IMR-90 (cell line): ENCODE measurements at regions not wholly inside any gene's neighbourhood (a gene's known extent, or its start where the extent isn't known, plus 50 kb on each side); places are given as distances from the start of the nearest gene placed in this dataset.

ENCODE experiments used
- ATAC-seq: fragments of 200-7000 bp; cut with Tn5 transposase; 2 replicates; pipeline ENCODE4 v1.9.1; 2020; ENCODE audit warnings: low read depth, mild to moderate bottlenecking, moderate library complexity
- BruUV-seq: library from RNA; stranded (reverse); fragments of 400-500 nt; replicated peaks from 2 replicates; lab custom pipeline; 2021; lab: Mats Ljungman, UMichigan
- CTCF ChIA-PET: fragments of 300-600 bp; formaldehyde crosslinking; extraction: SDS; loops from one replicate; lab custom pipeline; 2021; ENCODE audit warnings: antibody characterized with exemption; lab: Yijun Ruan, JAX
- POLR2A ChIA-PET: fragments of 300-600 bp; sonication (Branson Sonifier 250); formaldehyde crosslinking; loops from one replicate; lab custom pipeline; 2022; ENCODE audit warnings: antibody characterized with exemption; ENCODE audit not compliant: unreplicated experiment; lab: Charles Lee
- DNase-seq: peaks from one replicate; pipeline ENCODE4 v3.0.0; 2013
- H2AFZ ChIP-seq: replicated peaks from 2 replicates; pipeline ENCODE3; 2013; ENCODE audit warnings: low read length, mild to moderate bottlenecking; ENCODE audit not compliant: poor library complexity
- H2AK5ac ChIP-seq: 2 replicates; pipeline ENCODE4 v1.6.1; 2013; ENCODE audit warnings: low read depth, low read length, inconsistent platforms
- H2AK9ac ChIP-seq: replicated peaks from 2 replicates; pipeline ENCODE3; 2013; ENCODE audit warnings: mild to moderate bottlenecking, low read depth, low read length, moderate library complexity; ENCODE audit not compliant: poor library complexity
- H2BK120ac ChIP-seq: 2 replicates; pipeline ENCODE4 v1.6.1; 2013; ENCODE audit warnings: low read depth, low read length, inconsistent platforms
- H2BK15ac ChIP-seq: 3 replicates; pipeline ENCODE4 v1.6.1; 2013; ENCODE audit warnings: low read depth, low read length, inconsistent platforms
- H2BK20ac ChIP-seq: 2 replicates; pipeline ENCODE4 v1.6.1; 2013; ENCODE audit warnings: low read depth, mild to moderate bottlenecking, inconsistent platforms, low read length, moderate library complexity
- H2BK5ac ChIP-seq: 2 replicates; pipeline ENCODE4 v1.6.1; 2013; ENCODE audit warnings: mild to moderate bottlenecking, low read depth, low read length, inconsistent platforms; ENCODE audit not compliant: poor library complexity, severe bottlenecking
- H3K14ac ChIP-seq: replicated peaks from 2 replicates; pipeline ENCODE4 v1.6.1; 2013; ENCODE audit warnings: low read depth, low read length, inconsistent platforms
- H3K18ac ChIP-seq: 2 replicates; pipeline ENCODE4 v1.6.1; 2013; ENCODE audit warnings: low read depth, low read length, control low read depth
- H3K23ac ChIP-seq: 2 replicates; pipeline ENCODE4 v1.6.1; 2013; ENCODE audit warnings: low read depth, low read length, inconsistent platforms
- H3K27ac ChIP-seq: 2 replicates; pipeline ENCODE4 v1.5.1; 2013; ENCODE audit warnings: mild to moderate bottlenecking, control low read depth, low read length; ENCODE audit not compliant: insufficient read depth
- H3K27me3 ChIP-seq: 2 replicates; pipeline ENCODE4 v1.6.1; 2013; ENCODE audit warnings: low read length; ENCODE audit not compliant: control insufficient read depth, insufficient read depth
- H3K36me3 ChIP-seq: 2 replicates; pipeline ENCODE4 v1.6.1; 2013; ENCODE audit warnings: low read length, mixed read lengths; ENCODE audit not compliant: control insufficient read depth, insufficient read depth
- H3K4ac ChIP-seq: 2 replicates; pipeline ENCODE4 v1.6.1; 2013; ENCODE audit warnings: low read depth, low read length, inconsistent platforms
- H3K4me1 ChIP-seq: 2 replicates; pipeline ENCODE4 v1.6.1; 2013; ENCODE audit warnings: low read length, mixed read lengths; ENCODE audit not compliant: control insufficient read depth, insufficient read depth
- H3K4me2 ChIP-seq: 2 replicates; pipeline ENCODE4 v1.6.1; 2013; ENCODE audit warnings: low read depth, mild to moderate bottlenecking, control low read depth, low read length, moderate library complexity
- H3K4me3 ChIP-seq: 2 replicates; pipeline ENCODE4 v1.5.1; 2013; ENCODE audit warnings: low read depth, mild to moderate bottlenecking, control low read depth, low read length, moderate library complexity; ENCODE audit not compliant: insufficient read depth
- H3K56ac ChIP-seq: 2 replicates; pipeline ENCODE4 v1.6.1; 2013; ENCODE audit warnings: low read length, inconsistent platforms; ENCODE audit not compliant: insufficient read depth; ENCODE audit errors: extremely low read depth
- H3K79me1 ChIP-seq, 2 experiments: 2 replicates each; pipeline ENCODE4 v1.6.1; 2013; ENCODE audit warnings: low read length in 2 of 2, inconsistent platforms in 1 of 2, low read depth in 1 of 2
- H3K9ac ChIP-seq: 2 replicates; pipeline ENCODE4 v1.6.1; 2013; ENCODE audit warnings: low read depth, low read length, control low read depth
- H3K9me1 ChIP-seq: 2 replicates; pipeline ENCODE4 v1.6.1; 2013; ENCODE audit warnings: low read length, inconsistent platforms; ENCODE audit not compliant: insufficient read depth
- H3K9me3 ChIP-seq: 2 replicates; pipeline ENCODE4 v1.6.1; 2013; ENCODE audit warnings: low read length; ENCODE audit not compliant: control insufficient read depth, insufficient read depth
- H4K20me1 ChIP-seq: 2 replicates; pipeline ENCODE4 v1.6.1; 2013; ENCODE audit warnings: low read length, inconsistent platforms; ENCODE audit not compliant: insufficient read depth
- H4K5ac ChIP-seq: 2 replicates; pipeline ENCODE4 v1.6.1; 2013; ENCODE audit warnings: mild to moderate bottlenecking, low read depth, low read length, control low read depth
- H4K8ac ChIP-seq, 2 experiments: 2 replicates each; pipeline ENCODE4 v1.6.1; 2013; ENCODE audit warnings: low read depth in 2 of 2, low read length in 2 of 2, control low read depth in 1 of 2, inconsistent platforms in 1 of 2
- H4K91ac ChIP-seq: 2 replicates; pipeline ENCODE4 v1.6.1; 2013; ENCODE audit warnings: low read depth, low read length, inconsistent platforms; ENCODE audit not compliant: insufficient read depth
- BHLHE40 ChIP-seq: fragments of 150-350 bp; IDR thresholded peaks from 2 replicates; pipeline ENCODE4 v1.6.1; 2016; ENCODE audit warnings: mild to moderate bottlenecking, low read depth, low read length
- CEBPB ChIP-seq: IDR thresholded peaks from 2 replicates; pipeline ENCODE4 v1.6.1; 2012; ENCODE audit warnings: low read depth, low read length, improper control_type of control experiment
- CHD1 ChIP-seq: IDR thresholded peaks from 2 replicates; pipeline ENCODE4 v1.6.1; 2012; ENCODE audit warnings: low read depth, low read length, improper control_type of control experiment
- CTCF ChIP-seq: conservative IDR thresholded peaks from 2 replicates; pipeline ENCODE4 v1.5.1; 2012; ENCODE audit warnings: mild to moderate bottlenecking, low read depth, low read length, improper control_type of control experiment
- ELK1 ChIP-seq: fragments of 150-350 bp; IDR thresholded peaks from 2 replicates; pipeline ENCODE4 v1.6.1; 2016; ENCODE audit warnings: low read depth, mild to moderate bottlenecking, low read length, moderate library complexity, borderline replicate concordance
- FOS ChIP-seq: fragments of 150-350 bp; IDR thresholded peaks from 2 replicates; pipeline ENCODE4 v1.6.1; 2016; ENCODE audit warnings: low read depth, low read length
- MAFK ChIP-seq: IDR thresholded peaks from 2 replicates; pipeline ENCODE4 v1.6.1; 2012; ENCODE audit warnings: low read depth, low read length, improper control_type of control experiment
- MAZ ChIP-seq: IDR thresholded peaks from 2 replicates; pipeline ENCODE4 v1.6.1; 2012; ENCODE audit warnings: low read depth, mild to moderate bottlenecking, low read length, improper control_type of control experiment, moderate library complexity, borderline replicate concordance
- MXI1 ChIP-seq: IDR thresholded peaks from 2 replicates; pipeline ENCODE4 v1.6.1; 2012; ENCODE audit warnings: low read depth, mild to moderate bottlenecking, low read length, moderate library complexity, borderline replicate concordance
- NFE2L2 ChIP-seq: fragments of 150-350 bp; IDR thresholded peaks from 2 replicates; pipeline ENCODE4 v1.6.1; 2016; ENCODE audit warnings: low read depth, mild to moderate bottlenecking, low read length
- POLR2A ChIP-seq: IDR thresholded peaks from 2 replicates; pipeline ENCODE4 v1.6.1; 2012; ENCODE audit warnings: mild to moderate bottlenecking, low read depth, low read length
- RAD21 ChIP-seq: IDR thresholded peaks from 2 replicates; pipeline ENCODE4 v1.6.1; 2012; ENCODE audit warnings: low read length, improper control_type of control experiment
- RCOR1 ChIP-seq: IDR thresholded peaks from 2 replicates; pipeline ENCODE4 v1.6.1; 2012; ENCODE audit warnings: mild to moderate bottlenecking, low read length, improper control_type of control experiment; ENCODE audit not compliant: insufficient replicate concordance
- RFX5 ChIP-seq: IDR thresholded peaks from 2 replicates; pipeline ENCODE4 v1.8.0; 2012; ENCODE audit warnings: low read depth, mild to moderate bottlenecking, low read length, moderate library complexity
- SMC3 ChIP-seq: fragments of 150-350 bp; IDR thresholded peaks from 2 replicates; pipeline ENCODE4 v1.6.1; 2016; ENCODE audit warnings: low read depth, mild to moderate bottlenecking, antibody characterized with exemption, low read length, moderate library complexity
- USF2 ChIP-seq: fragments of 150-350 bp; IDR thresholded peaks from 2 replicates; pipeline ENCODE4 v1.6.1; 2017; ENCODE audit warnings: mild to moderate bottlenecking, antibody characterized with exemption, low read length, low read depth
- WGBS, 2 experiments: methylation state at CpG; one replicate each; pipeline versions ENCODE4 v1.1.5 to v1.1.7; 2013; ENCODE audit warnings: missing lambda C conversion rate in 2 of 2; ENCODE audit not compliant: insufficient read length in 1 of 2; ENCODE audit errors: extremely low coverage in 2 of 2; 5-methylcytosine and 5-hydroxymethylcytosine counted together
- dilution Hi-C: fragments of 300-500 bp; cut with HindIII; formaldehyde crosslinking; loops from one replicate; pipeline ENCODE4 v1.14.3; 2018; ENCODE audit warnings: low sequenced_read_pairs; ENCODE audit not compliant: unreplicated experiment
- in situ Hi-C: fragments of 300-500 bp; cut with MboI; formaldehyde crosslinking; loops from 3 replicates; pipeline ENCODE4 v1.14.3; 2019; ENCODE audit warnings: low sequenced_read_pairs, inconsistent platforms, mixed read lengths
- intact Hi-C: fragments of 100-400 bp; cut with micrococcal nuclease; formaldehyde crosslinking; loops from 2 replicates; pipeline ENCODE4 v1.10.0; 2022

- Histone ChIP-seq H3K4ac (no peak overlapping the region), H3K4me3 (no peak overlapping the region), H3K9ac (no peak overlapping the region), H3K4me1 (peaks cover 7% of the 10 kb centered on the region; the same call in 1 of the 2 replicates), H2BK120ac (no peak overlapping the region), H2BK5ac (no peak overlapping the region), H3K27me3 (no peaks in the 10 kb centered on the region), H3K56ac (no peak overlapping the region), H2BK15ac (0 out of 3 replicates have a peak overlapping the region, but pooled peaks have one; percentile 38), H3K79me1 (peaks cover 0 to 61% of the 10 kb centered on the region in 2 experiments; a peak in 3 of 4 replicates), H3K18ac (no peak overlapping the region), H4K91ac (no peak overlapping the region), H3K9me1 (peaks cover 8% of the 10 kb centered on the region; the same call in 1 of the 2 replicates), H3K23ac (no peak overlapping the region), H2AK5ac (peak overlapping the region; percentile 58; the same call in 1 of the 2 replicates), H3K4me2 (no peak overlapping the region), H3K36me3 (no peaks in the 10 kb centered on the region), H2BK20ac (no peak overlapping the region), H2AFZ (no peak overlapping the region), H4K5ac (no peak overlapping the region), H3K9me3 (no peaks in the 10 kb centered on the region), H3K27ac (no peak overlapping the region), H4K8ac (no peak overlapping the region), H2AK9ac (no peak overlapping the region), H3K14ac (no peak overlapping the region), H4K20me1 (peaks cover 2% of the 10 kb centered on the region; the same call in 1 of the 2 replicates)
- ChIA-PET CTCF (no interaction called here), POLR2A (no interaction called here)
- dilution Hi-C loops: no loop called here
- in situ Hi-C loops: no loop called here
- 93% methylated on average over 3 of the region's 3 CpGs; no CpG with 5 or more reads in 1 of the 2 experiments for WGBS, 2 experiments
- BruUV-seq: no TSS peak
- ATAC-seq (no peak), DNase-seq (no peak)
- no peak for TF ChIP-seq FOS
- no peak for TF ChIP-seq RCOR1
- TF ChIP-seq CEBPB: no peak
- no peak for TF ChIP-seq BHLHE40
- TF ChIP-seq RFX5: no peak
- no peak for TF ChIP-seq NFE2L2
- no peak for TF ChIP-seq POLR2A
- TF ChIP-seq ELK1: no peak
- no peak for TF ChIP-seq USF2
- no peak for TF ChIP-seq RAD21
- TF ChIP-seq MAFK: no peak
- TF ChIP-seq CTCF: no peak
- TF ChIP-seq SMC3: no peak
- no peak for TF ChIP-seq CHD1
- no peak for TF ChIP-seq MXI1
- no peak for TF ChIP-seq MAZ
- intact Hi-C loops: no loop called here
These were observed 52.8 kb upstream of the ANO1 start for GRCh38 chr11:70025308-70025707.
